OCI-LY7 (cell line): ENCODE measurements at regions not wholly inside any gene's neighbourhood (a gene's known extent, or its start where the extent isn't known, plus 50 kb on each side); places are given as distances from the start of the nearest gene placed in this dataset.

Experiments used
- BruUV-seq: library from RNA; stranded (reverse); fragments of 400-500 nt; replicated peaks from 2 replicates; lab custom pipeline; 2021; lab: Mats Ljungman, UMichigan
- CTCF ChIA-PET: fragments of 300-600 bp; sonication (Branson Sonifier 250); formaldehyde crosslinking; loops from one replicate; lab custom pipeline; 2022; ENCODE audit warnings: antibody characterized with exemption; ENCODE audit not compliant: unreplicated experiment; lab: Charles Lee
- POLR2A ChIA-PET: fragments of 300-600 bp; sonication (Branson Sonifier 250); formaldehyde crosslinking; loops from one replicate; lab custom pipeline; 2022; ENCODE audit warnings: antibody characterized with exemption; lab: Charles Lee
- DNase-seq: peaks from one replicate; pipeline ENCODE4 v3.0.0-alpha.2; 2015; ENCODE audit warnings: low spot score
- H2AFZ ChIP-seq: fragments of 200-600 bp; sonication (generic), shearing (Covaris generic); 2 replicates; pipeline ENCODE4 v1.6.1; 2014; ENCODE audit warnings: mild to moderate bottlenecking, antibody characterized with exemption, low read length, moderate library complexity
- H3K27ac ChIP-seq: fragments of 200-600 bp; sonication (generic); 2 replicates; pipeline ENCODE4 v1.5.1; 2014; ENCODE audit warnings: mixed run types, low read depth, mild to moderate bottlenecking, moderate library complexity, low read length, inconsistent platforms; ENCODE audit not compliant: poor library complexity, severe bottlenecking
- H3K36me3 ChIP-seq: fragments of 200-600 bp; sonication (generic); 2 replicates; pipeline ENCODE4 v1.6.1; 2014; ENCODE audit warnings: mild to moderate bottlenecking, antibody characterized with exemption, low read length, moderate library complexity, mixed read lengths; ENCODE audit not compliant: insufficient read depth
- H3K4me1 ChIP-seq: fragments of 200-600 bp; sonication (generic); 2 replicates; pipeline ENCODE4 v1.5.1; 2014; ENCODE audit warnings: mild to moderate bottlenecking, low read length; ENCODE audit not compliant: insufficient read depth, poor library complexity, severe bottlenecking
- H3K4me2 ChIP-seq: fragments of 200-600 bp; sonication (generic); 2 replicates; pipeline ENCODE4 v1.6.1; 2014; ENCODE audit warnings: mild to moderate bottlenecking, low read length
- H3K4me3 ChIP-seq: fragments of 200-600 bp; sonication (generic); 2 replicates; pipeline ENCODE4 v1.5.1; 2014; ENCODE audit warnings: mild to moderate bottlenecking, low read depth, low read length; ENCODE audit not compliant: poor library complexity, severe bottlenecking
- H3K79me2 ChIP-seq: fragments of 200-600 bp; sonication (generic); 2 replicates; pipeline ENCODE4 v1.6.1; 2016; ENCODE audit warnings: low read depth, mild to moderate bottlenecking, low read length, moderate library complexity, mixed read lengths; ENCODE audit not compliant: insufficient read depth
- H3K9me2 ChIP-seq: fragments of 200-600 bp; sonication (generic); 2 replicates; pipeline ENCODE4 v1.6.1; 2016; ENCODE audit warnings: mild to moderate bottlenecking, low read length, mixed read lengths; ENCODE audit not compliant: insufficient read depth
- H3K9me3 ChIP-seq: fragments of 200-600 bp; sonication (generic); 2 replicates; pipeline ENCODE4 v1.6.1; 2014; ENCODE audit warnings: mild to moderate bottlenecking, mixed run types, low read length, mixed read lengths
- H4K20me1 ChIP-seq: fragments of 200-600 bp; sonication (generic); 2 replicates; pipeline ENCODE4 v1.6.1; 2014; ENCODE audit warnings: mild to moderate bottlenecking, antibody characterized with exemption, low read length, moderate library complexity, mixed read lengths; ENCODE audit not compliant: insufficient read depth
- EZH2phosphoT487 ChIP-seq: fragments of 200-600 bp; sonication (generic); IDR thresholded peaks from 2 replicates; pipeline ENCODE4 v1.6.1; 2018; ENCODE audit warnings: low read depth, borderline replicate concordance, mild to moderate bottlenecking, mixed run types, antibody characterized with exemption, low read length, moderate library complexity, mixed read lengths
- intact Hi-C: fragments of 100-400 bp; cut with micrococcal nuclease; formaldehyde crosslinking; loops from one replicate; pipeline ENCODE4 v1.10.0; 2022; ENCODE audit not compliant: unreplicated experiment
- TF ChIP-seq, protein P1 (sequence below): fragments of 200-600 bp; sonication (generic); conservative IDR thresholded peaks from 2 replicates; pipeline ENCODE4 v1.5.1; 2014; ENCODE audit warnings: mild to moderate bottlenecking, antibody characterized with exemption, low read length, moderate library complexity, mixed read lengths

GRCh38 chr10:62613859-62614258 lies 190.7 kb upstream of the ADO start:
- DNase-seq, result no peak
- no peaks in the 10 kb centered on the region for H3K9me3 ChIP-seq
- intact Hi-C loops, result loop anchor here (5.0 kb wide), 4 partner anchors 177 to 543 kb away; no protein-coding TSS in a partner anchor
- peaks cover 39% of the 10 kb centered on the region for H3K4me1 ChIP-seq
- H3K36me3 ChIP-seq, result no peaks in the 10 kb centered on the region
- H3K9me2 ChIP-seq, result no peaks in the 10 kb centered on the region
- BruUV-seq, result no TSS peak
- TF ChIP-seq, protein P1, sequence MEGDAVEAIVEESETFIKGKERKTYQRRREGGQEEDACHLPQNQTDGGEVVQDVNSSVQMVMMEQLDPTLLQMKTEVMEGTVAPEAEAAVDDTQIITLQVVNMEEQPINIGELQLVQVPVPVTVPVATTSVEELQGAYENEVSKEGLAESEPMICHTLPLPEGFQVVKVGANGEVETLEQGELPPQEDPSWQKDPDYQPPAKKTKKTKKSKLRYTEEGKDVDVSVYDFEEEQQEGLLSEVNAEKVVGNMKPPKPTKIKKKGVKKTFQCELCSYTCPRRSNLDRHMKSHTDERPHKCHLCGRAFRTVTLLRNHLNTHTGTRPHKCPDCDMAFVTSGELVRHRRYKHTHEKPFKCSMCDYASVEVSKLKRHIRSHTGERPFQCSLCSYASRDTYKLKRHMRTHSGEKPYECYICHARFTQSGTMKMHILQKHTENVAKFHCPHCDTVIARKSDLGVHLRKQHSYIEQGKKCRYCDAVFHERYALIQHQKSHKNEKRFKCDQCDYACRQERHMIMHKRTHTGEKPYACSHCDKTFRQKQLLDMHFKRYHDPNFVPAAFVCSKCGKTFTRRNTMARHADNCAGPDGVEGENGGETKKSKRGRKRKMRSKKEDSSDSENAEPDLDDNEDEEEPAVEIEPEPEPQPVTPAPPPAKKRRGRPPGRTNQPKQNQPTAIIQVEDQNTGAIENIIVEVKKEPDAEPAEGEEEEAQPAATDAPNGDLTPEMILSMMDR, result no peak
- no peak for TF ChIP-seq EZH2phosphoT487
- H3K4me2 ChIP-seq, result no peak overlapping the region
- H3K4me3 ChIP-seq, result no peak overlapping the region
- H2AFZ ChIP-seq, result no peak overlapping the region
- ChIA-PET CTCF (interaction anchor here (1.4 to 1.7 kb wide), 2 partner anchors 203 to 204 kb away, joined by 3 to 4 read pairs; no protein-coding TSS in a partner anchor), POLR2A (interaction anchor here (0.9 to 2.7 kb wide), 3 partner anchors 9 to 203 kb away, joined by 3 to 8 read pairs (median 6); no protein-coding TSS in a partner anchor)
- no peak overlapping the region for H3K27ac ChIP-seq
- H4K20me1 ChIP-seq, result no peaks in the 10 kb centered on the region
- no peaks in the 10 kb centered on the region for H3K79me2 ChIP-seq

- ChIA-PET CTCF (interaction anchor here (1.3 to 1.7 kb wide), 3 partner anchors 22 to 203 kb away, joined by 3 to 4 read pairs (median 3); no protein-coding TSS in a partner anchor), POLR2A (interaction anchor here (0.6 to 2.7 kb wide), 7 partner anchors 8 to 621 kb away, joined by 3 to 8 read pairs (median 3); no protein-coding TSS in a partner anchor)
- peak overlapping the region; percentile 45 for H2AFZ ChIP-seq
- H3K9me2 ChIP-seq, result no peaks in the 10 kb centered on the region
- peaks cover 46% of the 10 kb centered on the region for H3K4me1 ChIP-seq
- H3K36me3 ChIP-seq, result no peaks in the 10 kb centered on the region
- H4K20me1 ChIP-seq, result no peaks in the 10 kb centered on the region
- no TSS peak for BruUV-seq
- no peak for DNase-seq
- TF ChIP-seq EZH2phosphoT487, result no peak
- TF ChIP-seq, protein P1, result no peak
- H3K4me3 ChIP-seq, result no peak overlapping the region
- no peaks in the 10 kb centered on the region for H3K9me3 ChIP-seq
- H3K4me2 ChIP-seq, result no peak overlapping the region
- intact Hi-C loops, result loop anchor here (5.0 kb wide), 4 partner anchors 177 to 543 kb away; no protein-coding TSS in a partner anchor
- no peaks in the 10 kb centered on the region for H3K79me2 ChIP-seq
- H3K27ac ChIP-seq, result no peak overlapping the region
These were observed 189.9 kb upstream of the ADO start for GRCh38 chr10:62614389-62615157.
